Peyer's patch (tissue), 4 donors: ENCODE measurements at regions not wholly inside any gene's neighbourhood (a gene's known extent, or its start where the extent isn't known, plus 50 kb on each side); places are given as distances from the start of the nearest gene placed in this dataset.

Experiments
- DNase-seq, 3 donors: peaks; one replicate each; pipeline ENCODE4 v3.0.0-alpha.2; 2017 to 2019
- H3K27ac ChIP-seq, 4 donors: fragments of 200-600 bp; sonication (generic); one replicate each; pipeline ENCODE4 v1.5.1; 2016 to 2019
- H3K27me3 ChIP-seq, 2 donors: fragments of 200-600 bp; sonication (generic); one replicate each; pipeline ENCODE4 v1.5.1; 2019
- H3K36me3 ChIP-seq, 3 donors: fragments of 200-600 bp; sonication (generic); one replicate each; pipeline ENCODE4 v1.5.1; 2016 to 2019
- H3K4me1 ChIP-seq, 4 donors: fragments of 200-600 bp; sonication (generic); one replicate each; pipeline ENCODE4 v1.5.1; 2016 to 2019
- H3K4me3 ChIP-seq, 4 donors: fragments of 200-600 bp; sonication (generic); 1 replicate in 3 of 4; 2 replicates in 1 of 4; pipeline ENCODE4 v1.5.1; 2016 to 2019; ENCODE audit warnings: mild to moderate bottlenecking in 1 of 4
- H3K9me3 ChIP-seq, 4 donors: fragments of 200-600 bp; sonication (generic); one replicate each; pipeline ENCODE4 v1.5.1; 2016 to 2019; ENCODE audit warnings: mild to moderate bottlenecking in 1 of 4
- POLR2A ChIP-seq, 2 donors: fragments of 450-650 bp; IDR thresholded peaks; one replicate each; pipeline ENCODE4 v1.5.1; 2017; ENCODE audit warnings: antibody characterized with exemption in 2 of 2, mild to moderate bottlenecking in 2 of 2, moderate library complexity in 2 of 2
- TF ChIP-seq, protein P1 (sequence below), 6 experiments: fragments of 450-650 bp in 4 of 6; fragments of 200-600 bp in 2 of 6; sonication (generic) in 1 of 6; IDR thresholded peaks; one replicate each; pipeline ENCODE4 v1.5.1; 2017 to 2019; ENCODE audit warnings: antibody characterized with exemption in 6 of 6, mild to moderate bottlenecking in 3 of 6, moderate library complexity in 1 of 6

DNA sequence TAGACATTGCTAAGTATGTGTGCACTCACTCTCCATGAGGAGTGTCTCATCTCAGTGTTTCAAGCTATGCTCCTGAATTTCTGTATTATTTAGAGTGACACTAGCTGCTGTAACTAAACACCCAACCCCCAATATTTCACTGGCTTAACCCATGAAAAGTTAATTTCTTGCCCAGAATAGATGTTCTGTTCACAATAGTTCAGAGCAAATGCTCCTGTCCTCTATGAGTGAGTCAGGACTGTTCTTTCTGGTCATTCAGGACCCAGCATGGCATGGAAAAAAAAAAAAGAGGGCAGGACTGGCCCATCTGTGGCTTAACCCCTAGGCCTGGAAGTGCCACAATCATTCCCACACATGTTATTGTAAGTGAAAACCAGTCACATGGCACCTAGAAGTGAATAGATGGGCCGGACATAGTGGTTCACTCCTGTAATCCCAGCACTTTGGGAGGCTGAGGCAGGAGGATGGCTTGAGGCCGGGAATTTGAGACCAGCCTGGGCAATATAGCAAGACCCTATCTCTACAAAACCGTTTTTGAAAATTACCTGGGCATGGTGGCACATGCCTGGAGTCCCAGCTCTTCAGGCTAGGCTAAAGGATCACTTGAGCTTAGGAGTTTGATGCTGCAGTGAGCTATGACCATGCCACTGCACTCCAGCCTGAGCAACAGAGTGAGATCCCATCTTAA lies 663.6 kb downstream of the IRS1 start:
- DNase-seq: no peak
- no peaks in the 10 kb centered on the region for H3K36me3 ChIP-seq
- H3K9me3 ChIP-seq: no peaks in the 10 kb centered on the region
- H3K4me1 ChIP-seq: no peaks in the 10 kb centered on the region
- no peaks in the 10 kb centered on the region for H3K27me3 ChIP-seq
- H3K27ac ChIP-seq: no peak overlapping the region
- no peak overlapping the region for H3K4me3 ChIP-seq
- TF ChIP-seq, protein P1, sequence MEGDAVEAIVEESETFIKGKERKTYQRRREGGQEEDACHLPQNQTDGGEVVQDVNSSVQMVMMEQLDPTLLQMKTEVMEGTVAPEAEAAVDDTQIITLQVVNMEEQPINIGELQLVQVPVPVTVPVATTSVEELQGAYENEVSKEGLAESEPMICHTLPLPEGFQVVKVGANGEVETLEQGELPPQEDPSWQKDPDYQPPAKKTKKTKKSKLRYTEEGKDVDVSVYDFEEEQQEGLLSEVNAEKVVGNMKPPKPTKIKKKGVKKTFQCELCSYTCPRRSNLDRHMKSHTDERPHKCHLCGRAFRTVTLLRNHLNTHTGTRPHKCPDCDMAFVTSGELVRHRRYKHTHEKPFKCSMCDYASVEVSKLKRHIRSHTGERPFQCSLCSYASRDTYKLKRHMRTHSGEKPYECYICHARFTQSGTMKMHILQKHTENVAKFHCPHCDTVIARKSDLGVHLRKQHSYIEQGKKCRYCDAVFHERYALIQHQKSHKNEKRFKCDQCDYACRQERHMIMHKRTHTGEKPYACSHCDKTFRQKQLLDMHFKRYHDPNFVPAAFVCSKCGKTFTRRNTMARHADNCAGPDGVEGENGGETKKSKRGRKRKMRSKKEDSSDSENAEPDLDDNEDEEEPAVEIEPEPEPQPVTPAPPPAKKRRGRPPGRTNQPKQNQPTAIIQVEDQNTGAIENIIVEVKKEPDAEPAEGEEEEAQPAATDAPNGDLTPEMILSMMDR (IDR thresholded peaks at IDR 0.05): no peak
- no peak for TF ChIP-seq POLR2A (IDR thresholded peaks at IDR 0.05)

DNA sequence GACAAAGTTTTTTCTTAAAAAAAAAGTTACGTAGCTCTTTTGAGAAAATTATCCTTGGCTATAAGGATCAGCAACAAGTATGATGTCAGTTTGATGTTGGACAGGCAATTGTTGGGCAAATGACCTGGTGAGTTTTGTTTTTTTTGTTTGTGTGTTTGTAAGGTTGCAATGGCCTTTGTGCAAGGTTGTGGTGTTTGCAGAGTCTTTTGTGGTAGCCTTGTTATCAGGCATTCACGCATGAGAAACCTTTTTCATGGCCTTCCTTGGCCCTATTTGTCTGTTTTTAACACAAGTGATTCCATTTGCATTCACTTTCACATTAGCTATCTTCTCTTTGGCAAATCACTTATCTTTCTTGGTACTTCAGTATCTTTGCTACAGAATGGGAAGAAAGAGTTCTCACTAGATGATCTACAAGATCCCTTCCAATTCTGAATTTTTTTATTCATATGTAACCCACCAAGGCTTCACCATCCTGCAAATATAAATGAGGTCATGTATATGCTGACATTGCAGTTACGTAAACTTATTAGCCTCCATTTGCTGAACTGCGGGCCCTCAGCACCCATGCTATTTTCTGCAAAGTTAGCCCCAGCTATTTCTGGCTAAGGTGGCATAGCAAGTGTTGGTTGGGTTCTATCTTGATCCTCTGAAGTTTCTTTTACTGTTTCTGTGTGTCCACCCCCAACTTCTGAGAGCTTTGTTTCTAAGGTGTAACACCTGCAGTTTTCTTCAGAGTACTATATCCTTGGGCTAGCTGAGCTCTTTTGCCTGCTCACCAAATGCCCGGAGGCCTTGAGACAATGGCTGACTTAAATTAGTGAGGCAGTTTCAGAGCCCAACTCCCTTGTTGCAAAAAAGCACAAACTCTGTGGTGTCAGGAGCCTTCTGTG lies 667.1 kb downstream of the IRS1 start:
- TF ChIP-seq, protein P1 (IDR thresholded peaks at IDR 0.05): no peak
- no peak for TF ChIP-seq POLR2A (IDR thresholded peaks at IDR 0.05)
- Histone ChIP-seq H3K4me1 (no peaks in the 10 kb centered on the region), H3K27ac (no peak overlapping the region), H3K4me3 (no peak overlapping the region), H3K9me3 (no peaks in the 10 kb centered on the region), H3K36me3 (no peaks in the 10 kb centered on the region), H3K27me3 (no peaks in the 10 kb centered on the region)
- no peak for DNase-seq

DNA sequence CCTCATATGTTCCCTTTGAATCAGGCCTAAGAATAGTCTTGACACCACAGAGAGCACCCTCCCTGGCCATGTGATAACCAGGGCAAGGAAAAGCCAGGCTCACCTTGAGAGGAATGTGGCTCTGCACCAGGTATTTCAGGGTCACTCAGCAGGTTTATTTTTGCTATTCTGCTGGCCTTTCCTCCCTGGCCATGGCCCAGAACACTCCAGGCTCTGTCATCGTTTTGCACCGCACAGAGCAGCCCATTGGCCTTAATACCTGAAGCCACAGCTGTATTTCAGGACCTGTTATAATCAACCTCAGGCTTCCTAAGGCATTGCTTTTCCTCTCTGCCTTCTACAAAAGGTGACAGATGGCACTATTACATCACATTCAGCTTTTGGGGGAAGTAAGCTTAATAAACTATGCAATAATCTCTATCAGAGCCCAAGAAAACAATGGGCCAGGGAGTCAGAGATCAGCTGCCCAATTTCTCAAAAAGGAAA lies 668.3 kb downstream of the IRS1 start:
- TF ChIP-seq, protein P1 (IDR thresholded peaks at IDR 0.05): no peak
- no peak for TF ChIP-seq POLR2A (IDR thresholded peaks at IDR 0.05)
- Histone ChIP-seq H3K27ac (no peak overlapping the region), H3K4me1 (no peaks in the 10 kb centered on the region), H3K36me3 (no peaks in the 10 kb centered on the region), H3K9me3 (no peaks in the 10 kb centered on the region), H3K27me3 (no peaks in the 10 kb centered on the region), H3K4me3 (no peak overlapping the region)
- DNase-seq: no peak

DNA sequence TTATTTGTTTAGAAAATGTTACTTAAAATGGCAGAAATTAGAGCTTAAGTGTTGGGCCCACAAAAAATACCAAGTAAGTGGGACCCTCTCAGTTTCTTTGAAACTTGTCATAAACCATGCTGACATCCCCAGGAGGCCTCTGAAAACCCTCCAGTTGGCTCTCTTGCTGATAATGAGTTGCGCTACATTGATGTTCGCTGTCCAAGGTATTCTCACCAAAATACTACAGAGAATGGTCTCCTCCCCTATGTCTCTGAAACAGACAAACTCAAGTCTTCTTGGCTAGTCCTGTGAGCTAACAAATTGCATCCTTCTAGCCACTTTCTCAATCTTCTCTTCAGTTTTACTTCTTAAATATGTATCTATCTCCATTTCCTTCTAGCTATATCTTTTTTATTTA lies 669.4 kb downstream of the IRS1 start:
- H3K27ac ChIP-seq: no peak overlapping the region
- no peak overlapping the region for H3K4me3 ChIP-seq
- no peak for TF ChIP-seq POLR2A (IDR thresholded peaks at IDR 0.05)
- TF ChIP-seq, protein P1 (IDR thresholded peaks at IDR 0.05): no peak
- no peaks in the 10 kb centered on the region for H3K27me3 ChIP-seq
- no peak for DNase-seq
- no peaks in the 10 kb centered on the region for H3K4me1 ChIP-seq
- H3K36me3 ChIP-seq: no peaks in the 10 kb centered on the region
- no peaks in the 10 kb centered on the region for H3K9me3 ChIP-seq

DNA sequence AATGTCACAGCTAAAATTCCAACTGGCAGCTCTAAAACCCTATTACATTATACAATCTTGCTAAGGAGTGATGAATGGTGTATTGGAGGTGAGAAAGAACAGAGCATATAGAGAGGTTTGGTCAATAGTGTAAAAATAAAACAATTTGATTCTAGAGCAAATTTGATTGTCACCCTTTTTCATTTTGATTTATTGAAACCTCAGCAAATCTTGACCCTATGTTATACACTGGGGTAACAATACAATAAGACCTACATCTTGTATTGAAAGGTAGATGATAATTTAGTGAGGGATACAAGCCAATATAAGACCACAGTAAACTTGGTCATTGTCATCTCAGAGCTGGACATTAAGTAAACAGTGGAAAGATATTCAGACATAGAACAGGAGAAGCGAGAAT lies 671.9 kb downstream of the IRS1 start:
- Histone ChIP-seq H3K9me3 (no peaks in the 10 kb centered on the region), H3K27me3 (no peaks in the 10 kb centered on the region), H3K4me3 (no peak overlapping the region), H3K36me3 (no peaks in the 10 kb centered on the region), H3K27ac (no peak overlapping the region), H3K4me1 (no peaks in the 10 kb centered on the region)
- TF ChIP-seq, protein P1 (IDR thresholded peaks at IDR 0.05): no peak
- TF ChIP-seq POLR2A (IDR thresholded peaks at IDR 0.05): no peak
- DNase-seq: no peak
